SK-N-MC (cell line): ENCODE measurements at regions not wholly inside any gene's neighbourhood (a gene's known extent, or its start where the extent isn't known, plus 50 kb on each side); places are given as distances from the start of the nearest gene placed in this dataset.

ENCODE experiments used
- EZH2 ChIP-seq: fragments of 200-600 bp; sonication (generic); IDR thresholded peaks from one replicate; pipeline ENCODE4 v1.6.1; 2017; ENCODE audit warnings: antibody characterized with exemption
- POLR2AphosphoS5 ChIP-seq: IDR thresholded peaks from 2 replicates; pipeline ENCODE4 v1.6.1; 2012; ENCODE audit warnings: mild to moderate bottlenecking, low read depth, low read length, borderline replicate concordance

- TF ChIP-seq POLR2AphosphoS5 (no peak), EZH2 (no peak)
These were observed 296.7 kb upstream of the FKBP1C start for GRCh38 chr6:62914530-62914929.
